ENCODE measurements at regions not wholly inside any gene's neighbourhood (a gene's known extent, or its start where the extent isn't known, plus 50 kb on each side); places are given as distances from the start of the nearest gene placed in this dataset.
"Not testable (repeated sequence)": the region's sequence is repeated elsewhere in the genome, so short reads cannot be mapped to it uniquely, and the experiment has no call there.

GRCh38 chr2:88857274-88857741 is 165.8 kb downstream of the RPIA start:
- DNase-seq (ENCODE audit: low read depth in 4 of 4, low spot score in 3 of 4), result no peak

- no peak for DNase-seq (ENCODE audit: low read depth in 4 of 4, low spot score in 3 of 4)
Measured at GRCh38 chr2:88857951-88858411, 166.5 kb downstream of the RPIA start.

GRCh38 chr2:88859461-88859860 is 168.0 kb downstream of the RPIA start:
- DNase-seq (ENCODE audit: low read depth in 4 of 4, low spot score in 3 of 4), result no peak

GRCh38 chr2:88860421-88861075 is 169.1 kb downstream of the RPIA start:
- DNase-seq (ENCODE audit: low read depth in 4 of 4, low spot score in 3 of 4), result no peak

DNA sequence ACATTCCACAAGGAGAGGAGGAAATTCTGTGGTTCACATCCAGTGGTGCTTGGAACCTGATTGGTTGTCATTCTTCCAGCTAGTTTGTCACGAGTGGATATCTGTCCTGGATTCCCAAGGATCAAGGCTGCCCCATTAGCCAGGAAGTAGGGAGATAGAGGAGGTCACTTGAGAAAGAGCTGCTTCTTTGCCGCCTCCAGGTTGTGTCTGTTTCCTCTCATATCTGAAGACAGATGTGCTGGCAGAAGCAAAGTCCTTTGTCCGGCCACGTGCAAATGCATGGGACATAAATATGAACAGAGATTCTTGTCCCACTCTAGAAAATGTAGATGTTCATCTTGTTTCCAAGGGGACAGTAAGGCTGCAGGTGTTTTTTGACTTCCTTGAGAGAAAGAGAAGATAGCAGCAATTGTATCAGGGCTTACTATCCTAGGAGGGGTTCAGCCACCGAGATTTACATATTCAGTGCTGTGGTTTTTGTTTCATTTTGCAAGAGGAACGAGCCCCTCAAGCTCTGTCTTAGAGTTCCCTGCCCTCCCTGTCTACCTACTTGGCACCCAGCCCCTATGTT is 174.4 kb downstream of the RPIA start:
- no peak for DNase-seq (ENCODE audit: low read depth in 4 of 4, low spot score in 3 of 4)

- DNase-seq (ENCODE audit: low read depth in 4 of 4, low spot score in 3 of 4), result no peak
Measured at GRCh38 chr2:88866756-88867155, 175.3 kb downstream of the RPIA start.

DNA sequence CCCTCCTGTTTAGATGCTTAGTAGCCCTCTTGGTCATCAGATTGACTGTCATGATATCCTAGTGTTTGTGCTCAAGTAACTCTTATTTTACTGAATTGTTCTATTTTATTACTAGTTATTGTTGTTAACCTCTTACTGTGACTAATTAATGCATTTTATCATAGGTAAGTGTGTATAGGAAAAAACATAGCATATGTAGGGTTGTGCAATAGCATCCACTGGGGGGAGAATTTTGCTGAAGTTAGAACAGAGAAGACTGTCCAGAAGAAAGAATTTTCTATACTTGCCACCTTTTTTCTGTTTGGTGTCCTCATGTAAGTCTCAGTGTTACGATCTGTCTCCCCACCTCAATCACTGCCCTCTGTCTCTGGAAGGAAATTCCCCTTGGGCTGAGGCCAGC is 177.4 kb downstream of the RPIA start:
- DNase-seq (ENCODE audit: low read depth in 4 of 4, low spot score in 3 of 4), result no peak

- DNase-seq (ENCODE audit: low read depth in 4 of 4, low spot score in 3 of 4), result no peak
Measured at GRCh38 chr2:88870267-88870839, 178.9 kb downstream of the RPIA start.

DNA sequence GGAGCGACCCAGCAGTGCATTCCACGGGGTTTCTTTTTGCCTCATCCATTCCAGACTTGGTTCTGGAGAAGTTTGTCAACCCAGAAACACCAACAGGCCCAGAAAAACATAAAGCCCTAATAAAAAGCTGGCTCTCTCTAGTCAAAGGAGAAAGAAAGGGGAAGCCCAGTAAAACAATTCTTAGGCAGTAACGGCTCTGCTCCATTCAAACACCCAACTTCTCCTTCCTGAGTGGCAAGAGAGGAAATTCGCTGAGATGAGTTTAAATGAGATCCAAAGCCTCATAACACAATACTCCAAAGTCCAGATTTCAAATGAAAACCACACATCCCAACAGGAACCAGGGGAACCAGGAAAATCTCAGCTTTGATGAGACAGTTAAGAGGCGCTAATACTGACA is 179.9 kb downstream of the RPIA start:
- no peak for DNase-seq (ENCODE audit: low read depth in 4 of 4, low spot score in 3 of 4)

DNA sequence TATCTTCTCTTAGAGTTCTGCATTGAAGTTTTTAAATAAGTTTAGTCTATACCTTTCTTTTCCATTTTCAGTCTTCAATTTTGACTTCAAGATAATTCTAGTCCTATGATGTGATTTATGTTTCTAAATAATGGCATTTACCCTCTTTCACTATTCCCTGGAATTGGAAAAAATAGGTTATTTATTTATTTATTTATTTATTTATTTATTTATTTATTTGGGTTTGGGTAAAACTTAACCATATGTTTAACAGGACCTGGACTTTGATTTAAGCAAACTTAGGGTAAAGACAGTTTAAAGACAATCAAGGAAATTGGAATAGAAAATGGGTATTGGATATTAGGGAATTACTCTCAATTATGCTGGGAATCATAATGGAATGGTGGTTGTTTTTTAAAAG is 182.1 kb downstream of the RPIA start:
- no peak for DNase-seq (ENCODE audit: low read depth in 4 of 4, low spot score in 3 of 4)

GRCh38 chr2:88874063-88874657 is 182.7 kb downstream of the RPIA start:
- DNase-seq (ENCODE audit: low read depth in 4 of 4, low spot score in 3 of 4), result peak in 1 of 4 donors; percentile 19

- no peak for DNase-seq (ENCODE audit: low read depth in 4 of 4, low spot score in 3 of 4)
Measured at GRCh38 chr2:88875736-88876135, 184.3 kb downstream of the RPIA start.

DNA sequence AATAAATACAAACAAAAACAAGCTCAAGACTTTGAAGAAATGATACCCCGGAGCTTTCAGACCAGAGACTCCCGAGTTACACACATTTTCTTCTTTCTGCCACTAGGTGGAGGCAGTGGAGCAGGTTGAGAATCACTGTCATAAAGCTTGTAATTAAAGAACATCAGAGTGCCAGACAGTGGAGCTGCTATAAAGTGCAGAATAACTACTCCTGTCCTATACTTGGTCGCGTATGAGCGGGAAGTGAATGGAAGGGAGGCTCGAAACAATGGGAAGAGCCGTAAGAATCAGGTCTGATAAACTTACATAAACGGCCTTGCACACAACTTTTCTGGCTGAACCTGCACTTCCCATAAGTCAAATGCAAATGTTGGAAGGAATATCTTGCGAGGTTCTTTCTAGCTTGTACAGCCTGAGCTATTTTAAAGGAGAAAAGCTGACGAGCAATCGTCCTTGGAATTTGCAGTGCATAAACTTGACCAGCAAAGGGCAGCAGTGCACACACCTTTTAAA is 189.0 kb downstream of the RPIA start:
- peak; percentile 14 to 52 (median 44) for DNase-seq (ENCODE audit: low read depth in 4 of 4, low spot score in 3 of 4)

GRCh38 chr2:88885275-88885674 is 193.8 kb downstream of the RPIA start:
- DNase-seq (ENCODE audit: low read depth in 4 of 4, low spot score in 3 of 4), result no peak

DNA sequence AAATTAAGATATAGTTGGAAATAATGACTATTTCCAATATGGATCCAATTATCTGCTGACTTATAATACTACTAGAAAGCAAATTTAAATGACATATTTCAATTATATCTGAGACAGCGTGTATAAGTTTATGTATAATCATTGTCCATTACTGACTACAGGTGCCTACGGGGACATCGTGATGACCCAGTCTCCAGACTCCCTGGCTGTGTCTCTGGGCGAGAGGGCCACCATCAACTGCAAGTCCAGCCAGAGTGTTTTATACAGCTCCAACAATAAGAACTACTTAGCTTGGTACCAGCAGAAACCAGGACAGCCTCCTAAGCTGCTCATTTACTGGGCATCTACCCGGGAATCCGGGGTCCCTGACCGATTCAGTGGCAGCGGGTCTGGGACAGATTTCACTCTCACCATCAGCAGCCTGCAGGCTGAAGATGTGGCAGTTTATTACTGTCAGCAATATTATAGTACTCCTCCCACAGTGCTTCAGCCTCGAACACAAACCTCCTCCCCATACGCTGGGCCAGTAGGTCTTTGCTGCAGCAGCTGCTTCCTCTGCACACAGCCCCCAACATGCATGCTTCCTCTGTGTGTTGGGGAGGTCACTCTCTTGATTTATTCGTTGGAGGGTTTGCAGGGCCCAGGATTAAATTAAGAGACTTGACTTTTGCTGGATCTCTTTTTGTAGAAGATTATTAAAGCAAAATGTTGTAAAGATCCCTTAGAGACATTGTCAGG is 194.4 kb downstream of the RPIA start:
- DNase-seq (ENCODE audit: low read depth in 4 of 4, low spot score in 3 of 4), result no peak

DNA sequence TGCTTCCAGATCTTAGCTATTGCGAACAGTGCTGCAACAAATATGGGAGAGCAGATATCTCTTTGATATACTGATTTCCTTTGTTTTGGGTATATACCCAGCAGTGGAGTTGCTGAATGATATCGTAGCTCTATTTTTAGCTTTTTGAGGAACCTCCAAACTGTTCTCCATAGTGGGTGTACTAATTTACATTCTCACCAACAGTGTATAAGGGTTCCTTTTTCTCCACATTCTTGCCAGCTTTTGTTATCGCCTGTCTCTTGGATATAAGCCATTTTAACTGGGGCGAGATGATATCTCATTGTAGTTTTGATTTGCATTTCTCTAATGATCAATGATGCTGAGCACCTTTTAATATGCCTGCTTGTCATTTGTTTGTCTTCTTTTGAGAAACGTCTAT is 196.0 kb downstream of the RPIA start:
- DNase-seq (ENCODE audit: low read depth in 4 of 4, low spot score in 3 of 4), result not testable (repeated sequence)

DNA sequence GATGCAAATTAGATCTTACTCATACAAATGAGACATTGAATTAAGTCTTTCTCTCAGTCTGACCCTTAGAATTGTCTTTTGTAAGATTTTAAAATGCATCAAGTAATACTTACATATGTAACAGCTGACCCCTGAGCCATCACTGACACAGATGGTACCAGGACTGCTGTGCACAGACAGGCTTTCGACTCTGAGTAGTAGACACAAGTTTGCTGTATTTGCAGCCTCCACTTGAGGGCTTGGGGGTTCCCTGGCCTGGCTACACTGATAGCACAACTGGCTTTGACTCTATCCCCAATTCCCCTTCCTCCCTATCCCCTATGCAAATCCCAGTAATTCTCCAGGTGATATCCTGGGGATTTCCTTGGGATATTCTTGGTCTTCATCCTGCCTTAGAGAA is 200.7 kb downstream of the RPIA start:
- DNase-seq (ENCODE audit: low read depth in 4 of 4, low spot score in 3 of 4), result no peak

- no peak for DNase-seq (ENCODE audit: low read depth in 4 of 4, low spot score in 3 of 4)
Measured at GRCh38 chr2:88892788-88893187, 201.3 kb downstream of the RPIA start.

DNA sequence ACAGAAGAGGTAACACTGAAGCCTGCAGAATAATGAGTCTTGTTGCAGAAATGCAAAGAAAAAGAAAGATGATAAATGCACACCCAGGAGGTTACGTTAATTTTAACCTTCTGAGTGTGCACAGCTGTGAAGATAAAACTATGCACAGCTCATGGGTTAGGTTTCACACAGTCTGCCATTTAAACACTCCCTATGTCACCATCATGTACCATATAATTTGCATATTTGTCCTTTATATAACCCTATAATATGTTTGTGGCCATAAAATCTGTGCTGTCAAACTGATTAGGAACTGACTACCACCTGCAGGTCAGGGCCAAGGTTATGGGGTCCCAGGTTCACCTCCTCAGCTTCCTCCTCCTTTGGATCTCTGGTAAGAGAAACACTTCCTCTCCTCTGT is 205.5 kb downstream of the RPIA start:
- DNase-seq (ENCODE audit: low read depth in 4 of 4, low spot score in 3 of 4), result no peak

DNA sequence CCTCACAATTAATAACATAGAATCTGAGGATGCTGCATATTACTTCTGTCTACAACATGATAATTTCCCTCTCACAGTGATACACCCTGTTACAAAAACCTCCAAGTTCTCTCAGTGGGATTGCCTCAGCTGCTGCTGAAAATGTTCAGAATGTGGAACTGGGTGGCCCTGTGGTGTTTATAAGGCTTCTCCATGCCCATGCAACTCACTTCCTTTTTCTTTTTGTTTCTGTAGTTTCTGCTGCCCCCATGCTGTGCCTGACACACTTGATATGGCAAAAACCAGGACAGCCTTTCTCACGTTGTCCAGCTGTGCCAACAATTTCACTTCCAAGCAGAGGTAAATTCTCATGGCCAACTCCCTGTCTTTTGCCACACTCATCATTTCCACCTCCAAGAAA is 206.2 kb downstream of the RPIA start:
- DNase-seq (ENCODE audit: low read depth in 4 of 4, low spot score in 3 of 4), result no peak

Measured in left renal pelvis (tissue), 4 donors.